ENCODE measurements at regions not wholly inside any gene's neighbourhood (a gene's known extent, or its start where the extent isn't known, plus 50 kb on each side); places are given as distances from the start of the nearest gene placed in this dataset.
"Not testable (repeated sequence)": the region's sequence is repeated elsewhere in the genome, so short reads cannot be mapped to it uniquely, and the experiment has no call there.

GRCh38 chr2:185591276-185591675, 147.3 kb upstream of the FSIP2 start:
- TF ChIP-seq, protein P1, sequence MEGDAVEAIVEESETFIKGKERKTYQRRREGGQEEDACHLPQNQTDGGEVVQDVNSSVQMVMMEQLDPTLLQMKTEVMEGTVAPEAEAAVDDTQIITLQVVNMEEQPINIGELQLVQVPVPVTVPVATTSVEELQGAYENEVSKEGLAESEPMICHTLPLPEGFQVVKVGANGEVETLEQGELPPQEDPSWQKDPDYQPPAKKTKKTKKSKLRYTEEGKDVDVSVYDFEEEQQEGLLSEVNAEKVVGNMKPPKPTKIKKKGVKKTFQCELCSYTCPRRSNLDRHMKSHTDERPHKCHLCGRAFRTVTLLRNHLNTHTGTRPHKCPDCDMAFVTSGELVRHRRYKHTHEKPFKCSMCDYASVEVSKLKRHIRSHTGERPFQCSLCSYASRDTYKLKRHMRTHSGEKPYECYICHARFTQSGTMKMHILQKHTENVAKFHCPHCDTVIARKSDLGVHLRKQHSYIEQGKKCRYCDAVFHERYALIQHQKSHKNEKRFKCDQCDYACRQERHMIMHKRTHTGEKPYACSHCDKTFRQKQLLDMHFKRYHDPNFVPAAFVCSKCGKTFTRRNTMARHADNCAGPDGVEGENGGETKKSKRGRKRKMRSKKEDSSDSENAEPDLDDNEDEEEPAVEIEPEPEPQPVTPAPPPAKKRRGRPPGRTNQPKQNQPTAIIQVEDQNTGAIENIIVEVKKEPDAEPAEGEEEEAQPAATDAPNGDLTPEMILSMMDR (IDR thresholded peaks at IDR 0.05): not testable (repeated sequence)
- not testable (repeated sequence) for TF ChIP-seq POLR2A (IDR thresholded peaks at IDR 0.05)
